HG03045 (cell line): ENCODE measurements at regions not wholly inside any gene's neighbourhood (a gene's known extent, or its start where the extent isn't known, plus 50 kb on each side); places are given as distances from the start of the nearest gene placed in this dataset.

Experiments
- ATAC-seq: cut with Tn5 transposase; IDR thresholded peaks from one replicate; pipeline ENCODE4 v1.9.1; 2021; ENCODE audit warnings: mild to moderate bottlenecking, moderate library complexity; ENCODE audit not compliant: unreplicated experiment

GRCh38 chr4:123259676-123260646 is 136.6 kb upstream of the SPRY1 start:
- ATAC-seq: no peak

- ATAC-seq: no peak
Observed at GRCh38 chr4:123260653-123261052, 135.9 kb upstream of the SPRY1 start.

GRCh38 chr4:123262080-123262479 is 134.5 kb upstream of the SPRY1 start:
- ATAC-seq: no peak

- ATAC-seq: no peak
Observed at GRCh38 chr4:123265443-123265842, 131.2 kb upstream of the SPRY1 start.

GRCh38 chr4:123266221-123266620 is 130.4 kb upstream of the SPRY1 start:
- no peak for ATAC-seq

- ATAC-seq: no peak
Observed at GRCh38 chr4:123278755-123279154, 117.8 kb upstream of the SPRY1 start.

GRCh38 chr4:123283371-123283895 is 113.2 kb upstream of the SPRY1 start:
- ATAC-seq: no peak

- ATAC-seq: no peak
Observed at GRCh38 chr4:123284168-123284567, 112.4 kb upstream of the SPRY1 start.

- no peak for ATAC-seq
Observed at GRCh38 chr4:123286903-123287466, 109.6 kb upstream of the SPRY1 start.

- no peak for ATAC-seq
Observed at GRCh38 chr4:123288309-123289025, 108.1 kb upstream of the SPRY1 start.

- ATAC-seq: no peak
Observed at GRCh38 chr4:123291329-123291728, 105.3 kb upstream of the SPRY1 start.

GRCh38 chr4:123297836-123298235 is 98.8 kb upstream of the SPRY1 start:
- no peak for ATAC-seq

GRCh38 chr4:123298261-123298660 is 98.3 kb upstream of the SPRY1 start:
- no peak for ATAC-seq

GRCh38 chr4:123298801-123299200 is 97.8 kb upstream of the SPRY1 start:
- ATAC-seq: no peak

- no peak for ATAC-seq
Observed at GRCh38 chr4:123299212-123299691, 97.3 kb upstream of the SPRY1 start.

GRCh38 chr4:123300222-123301039 is 96.2 kb upstream of the SPRY1 start:
- ATAC-seq: no peak

GRCh38 chr4:123301923-123302322 is 94.7 kb upstream of the SPRY1 start:
- no peak for ATAC-seq

- no peak for ATAC-seq
Observed at GRCh38 chr4:123304151-123304964, 92.2 kb upstream of the SPRY1 start.

- ATAC-seq: no peak
Observed at GRCh38 chr4:123305736-123306135, 90.9 kb upstream of the SPRY1 start.

- no peak for ATAC-seq
Observed at GRCh38 chr4:123306769-123307168, 89.8 kb upstream of the SPRY1 start.
